Glomerular endothelial cell (primary cell): ENCODE measurements at regions not wholly inside any gene's neighbourhood (a gene's known extent, or its start where the extent isn't known, plus 50 kb on each side); places are given as distances from the start of the nearest gene placed in this dataset.

Experiments
- DNase-seq: peaks from one replicate; pipeline ENCODE4 v3.0.0-alpha.2; 2011; ENCODE audit warnings: low read depth, low spot score; ENCODE audit errors: extremely low read depth

GRCh38 chr14:80381807-80382363 lies 170.6 kb upstream of the DIO2 start:
- DNase-seq = no peak

GRCh38 chr14:80379035-80379434 lies 167.7 kb upstream of the DIO2 start:
- DNase-seq = no peak

- no peak for DNase-seq
Measured at GRCh38 chr14:80378084-80378690, 166.9 kb upstream of the DIO2 start.

- no peak for DNase-seq
Measured at GRCh38 chr14:80364816-80365215, 153.5 kb upstream of the DIO2 start.

GRCh38 chr14:80364274-80364673 lies 153.0 kb upstream of the DIO2 start:
- no peak for DNase-seq

- no peak for DNase-seq
Measured at GRCh38 chr14:80358112-80358511, 146.8 kb upstream of the DIO2 start.

- DNase-seq = no peak
Measured at GRCh38 chr14:80356413-80356812, 145.1 kb upstream of the DIO2 start.

- DNase-seq = no peak
Measured at GRCh38 chr14:80354860-80355581, 143.7 kb upstream of the DIO2 start.

GRCh38 chr14:80352471-80352870 lies 141.2 kb upstream of the DIO2 start:
- DNase-seq = no peak

- DNase-seq = no peak
Measured at GRCh38 chr14:80350707-80351106, 139.4 kb upstream of the DIO2 start.

GRCh38 chr14:80346395-80346794 lies 135.1 kb upstream of the DIO2 start:
- no peak for DNase-seq

GRCh38 chr14:80344208-80344607 lies 132.9 kb upstream of the DIO2 start:
- no peak for DNase-seq

GRCh38 chr14:80336608-80337106 lies 125.4 kb upstream of the DIO2 start:
- DNase-seq = no peak

GRCh38 chr14:80325688-80326087 lies 114.4 kb upstream of the DIO2 start:
- DNase-seq = no peak

- no peak for DNase-seq
Measured at GRCh38 chr14:80325112-80325511, 113.8 kb upstream of the DIO2 start.

GRCh38 chr14:80324649-80325048 lies 113.3 kb upstream of the DIO2 start:
- no peak for DNase-seq

- no peak for DNase-seq
Measured at GRCh38 chr14:80323038-80323665, 111.8 kb upstream of the DIO2 start.

GRCh38 chr14:80316441-80316840 lies 105.1 kb upstream of the DIO2 start:
- DNase-seq = no peak

GRCh38 chr14:80315681-80316080 lies 104.4 kb upstream of the DIO2 start:
- no peak for DNase-seq

- DNase-seq = no peak
Measured at GRCh38 chr14:80313806-80314205, 102.5 kb upstream of the DIO2 start.

GRCh38 chr14:80310938-80311750 lies 99.8 kb upstream of the DIO2 start:
- DNase-seq = no peak
